HFFc6 (cell line): ENCODE measurements at regions not wholly inside any gene's neighbourhood (a gene's known extent, or its start where the extent isn't known, plus 50 kb on each side); places are given as distances from the start of the nearest gene placed in this dataset.

Source experiments
- DNase-seq: peaks from one replicate; pipeline ENCODE4 v3.0.0-alpha.2; 2018
- H3K27ac Mint-ChIP-seq: 2 replicates; pipeline ENCODE4 v1.8.0; 2020; ENCODE audit warnings: mild to moderate bottlenecking, mixed read lengths
- H3K27me3 Mint-ChIP-seq: 2 replicates; pipeline ENCODE4 v1.8.0; 2021; ENCODE audit warnings: mild to moderate bottlenecking, moderate library complexity, mixed read lengths; ENCODE audit not compliant: insufficient read depth
- H3K36me3 Mint-ChIP-seq: 2 replicates; pipeline ENCODE4 v1.8.0; 2021; ENCODE audit warnings: low read depth, mixed read lengths
- H3K4me1 Mint-ChIP-seq: 2 replicates; pipeline ENCODE4 v1.8.0; 2020; ENCODE audit warnings: low read depth, mixed read lengths
- H3K4me3 Mint-ChIP-seq: 2 replicates; pipeline ENCODE4 v1.8.0; 2020; ENCODE audit warnings: mild to moderate bottlenecking, moderate library complexity, mixed read lengths
- H3K9me3 Mint-ChIP-seq: 2 replicates; pipeline ENCODE4 v1.8.0; 2020; ENCODE audit warnings: mild to moderate bottlenecking, mixed read lengths
- CTCF ChIP-seq: fragments of 200-600 bp; sonication (generic); IDR thresholded peaks from 2 replicates; pipeline ENCODE4 v1.5.0; 2021; ENCODE audit warnings: antibody characterized with exemption, mild to moderate bottlenecking

- Mint-ChIP-seq H3K36me3 (no peaks in the 10 kb centered on the region), H3K4me3 (no peak overlapping the region), H3K4me1 (no peaks in the 10 kb centered on the region), H3K27ac (no peak overlapping the region), H3K9me3 (peaks cover 10% of the 10 kb centered on the region), H3K27me3 (no peaks in the 10 kb centered on the region; the same call in 1 of the 2 replicates)
- no peak for TF ChIP-seq CTCF
- no peak for DNase-seq
These were observed 138.6 kb upstream of the EPHA4 start for GRCh38 chr2:221710744-221711143.

- Mint-ChIP-seq H3K27me3 (no peaks in the 10 kb centered on the region; the same call in 1 of the 2 replicates), H3K4me3 (no peak overlapping the region), H3K27ac (no peak overlapping the region), H3K4me1 (no peaks in the 10 kb centered on the region), H3K9me3 (peaks cover 10% of the 10 kb centered on the region), H3K36me3 (no peaks in the 10 kb centered on the region)
- no peak for TF ChIP-seq CTCF
- DNase-seq = no peak
These were observed 136.8 kb upstream of the EPHA4 start for GRCh38 chr2:221708902-221709301.

- no peak for DNase-seq
These were observed 133.2 kb upstream of the EPHA4 start for GRCh38 chr2:221705185-221705877.

DNA sequence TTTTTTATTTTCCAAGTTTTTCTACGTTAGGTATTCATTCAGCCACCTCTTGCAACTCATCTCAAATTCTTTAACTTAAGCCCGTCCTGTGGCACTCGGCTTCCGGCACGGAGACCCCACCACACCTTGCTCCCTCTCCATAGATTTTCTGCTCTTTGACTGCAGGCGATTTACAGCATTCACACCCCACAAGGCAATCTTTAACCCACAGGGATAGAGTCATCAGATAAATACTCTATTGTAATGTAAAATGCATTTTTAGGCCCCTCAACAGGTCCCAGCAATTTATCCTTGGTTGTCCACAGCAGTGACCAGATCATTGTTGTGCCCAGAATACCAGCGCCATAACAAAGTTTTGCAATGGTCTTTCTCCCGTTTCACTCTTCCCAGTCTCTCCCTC lies 132.3 kb upstream of the EPHA4 start:
- no peaks in the 10 kb centered on the region for H3K36me3 Mint-ChIP-seq
- H3K4me3 Mint-ChIP-seq = no peak overlapping the region
- no peaks in the 10 kb centered on the region for H3K4me1 Mint-ChIP-seq
- no peak overlapping the region for H3K27ac Mint-ChIP-seq
- H3K9me3 Mint-ChIP-seq = peaks cover 10% of the 10 kb centered on the region
- DNase-seq = no peak
- TF ChIP-seq CTCF = no peak
- no peaks in the 10 kb centered on the region; the same call in 1 of the 2 replicates for H3K27me3 Mint-ChIP-seq

More at GRCh38 chr2:221705185-221705877, 133.2 kb upstream of the EPHA4 start:
- no peaks in the 10 kb centered on the region for H3K4me1 Mint-ChIP-seq
- H3K27ac Mint-ChIP-seq = no peak overlapping the region
- no peaks in the 10 kb centered on the region for H3K36me3 Mint-ChIP-seq
- H3K4me3 Mint-ChIP-seq = no peak overlapping the region
- no peaks in the 10 kb centered on the region; the same call in 1 of the 2 replicates for H3K27me3 Mint-ChIP-seq
- no peak for TF ChIP-seq CTCF
- peaks cover 10% of the 10 kb centered on the region for H3K9me3 Mint-ChIP-seq

DNA sequence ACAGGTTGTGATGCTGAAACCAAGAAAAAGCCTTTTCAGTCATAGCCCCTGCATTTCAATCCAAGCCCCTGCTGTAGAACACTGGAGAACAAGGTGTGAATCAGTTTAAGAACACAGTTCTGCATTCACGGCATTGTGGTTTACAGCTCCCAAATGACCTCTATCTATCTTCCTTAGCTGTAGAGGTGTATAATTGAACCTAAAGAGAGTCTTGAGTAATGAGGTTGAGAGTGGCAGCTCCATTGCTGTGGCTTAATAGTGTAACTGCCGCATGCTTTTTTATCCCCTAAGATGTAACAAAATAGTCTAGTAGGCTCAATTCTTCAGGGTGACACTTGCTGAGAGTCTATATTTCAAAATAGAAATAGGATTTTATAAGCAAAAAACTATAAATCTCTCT lies 121.3 kb upstream of the EPHA4 start:
- H3K9me3 Mint-ChIP-seq = peaks cover 4% of the 10 kb centered on the region; the same call in 1 of the 2 replicates
- DNase-seq = no peak
- no peaks in the 10 kb centered on the region for H3K36me3 Mint-ChIP-seq
- no peaks in the 10 kb centered on the region for H3K4me1 Mint-ChIP-seq
- no peaks in the 10 kb centered on the region; the same call in 1 of the 2 replicates for H3K27me3 Mint-ChIP-seq
- no peak overlapping the region for H3K4me3 Mint-ChIP-seq
- H3K27ac Mint-ChIP-seq = no peak overlapping the region
- TF ChIP-seq CTCF = no peak
